NCI-H1694 treated with DMSO at 0.1 percent for 48 hours (cell line): ENCODE measurements at regions not wholly inside any gene's neighbourhood (a gene's known extent, or its start where the extent isn't known, plus 50 kb on each side); places are given as distances from the start of the nearest gene placed in this dataset.

ENCODE experiments used
- DNase-seq: peaks from one replicate; lab custom pipeline; 2025; lab: John Stamatoyannopoulos, UW

GRCh38 chr2:65647249-65647842 lies 214.9 kb upstream of the SPRED2 start:
- DNase-seq: no peak

- no peak for DNase-seq
Observed at GRCh38 chr2:65640793-65641103, 208.3 kb upstream of the SPRED2 start.

- no peak for DNase-seq
Observed at GRCh38 chr2:65639156-65639864, 206.9 kb upstream of the SPRED2 start.

GRCh38 chr2:65638443-65638842 lies 206.0 kb upstream of the SPRED2 start:
- no peak for DNase-seq

- no peak for DNase-seq
Observed at GRCh38 chr2:65636813-65637483, 204.5 kb upstream of the SPRED2 start.

- DNase-seq: no peak
Observed at GRCh38 chr2:65636024-65636423, 203.6 kb upstream of the SPRED2 start.

- no peak for DNase-seq
Observed at GRCh38 chr2:65634304-65634703, 201.9 kb upstream of the SPRED2 start.

GRCh38 chr2:65630643-65631042 lies 198.2 kb upstream of the SPRED2 start:
- DNase-seq: no peak

GRCh38 chr2:65628156-65628555 lies 195.8 kb upstream of the SPRED2 start:
- no peak for DNase-seq

GRCh38 chr2:65626831-65627230 lies 194.4 kb upstream of the SPRED2 start:
- DNase-seq: no peak

- DNase-seq: no peak
Observed at GRCh38 chr2:65625982-65626381, 193.6 kb upstream of the SPRED2 start.

GRCh38 chr2:65622951-65623535 lies 190.6 kb upstream of the SPRED2 start:
- DNase-seq: no peak

- no peak for DNase-seq
Observed at GRCh38 chr2:65622499-65622898, 190.1 kb upstream of the SPRED2 start.

- no peak for DNase-seq
Observed at GRCh38 chr2:65620524-65620923, 188.1 kb upstream of the SPRED2 start.

GRCh38 chr2:65620026-65620425 lies 187.6 kb upstream of the SPRED2 start:
- no peak for DNase-seq

GRCh38 chr2:65615602-65616001 lies 183.2 kb upstream of the SPRED2 start:
- DNase-seq: no peak

- no peak for DNase-seq
Observed at GRCh38 chr2:65613968-65614555, 181.7 kb upstream of the SPRED2 start.

GRCh38 chr2:65611488-65611887 lies 179.1 kb upstream of the SPRED2 start:
- no peak for DNase-seq

- no peak for DNase-seq
Observed at GRCh38 chr2:65608916-65609315, 176.5 kb upstream of the SPRED2 start.

GRCh38 chr2:65608466-65608865 lies 176.1 kb upstream of the SPRED2 start:
- no peak for DNase-seq

- no peak for DNase-seq
Observed at GRCh38 chr2:65607662-65608305, 175.4 kb upstream of the SPRED2 start.

- DNase-seq: no peak
Observed at GRCh38 chr2:65605743-65606058, 173.3 kb upstream of the SPRED2 start.
